ENCODE measurements at regions not wholly inside any gene's neighbourhood (a gene's known extent, or its start where the extent isn't known, plus 50 kb on each side); places are given as distances from the start of the nearest gene placed in this dataset.

DNA sequence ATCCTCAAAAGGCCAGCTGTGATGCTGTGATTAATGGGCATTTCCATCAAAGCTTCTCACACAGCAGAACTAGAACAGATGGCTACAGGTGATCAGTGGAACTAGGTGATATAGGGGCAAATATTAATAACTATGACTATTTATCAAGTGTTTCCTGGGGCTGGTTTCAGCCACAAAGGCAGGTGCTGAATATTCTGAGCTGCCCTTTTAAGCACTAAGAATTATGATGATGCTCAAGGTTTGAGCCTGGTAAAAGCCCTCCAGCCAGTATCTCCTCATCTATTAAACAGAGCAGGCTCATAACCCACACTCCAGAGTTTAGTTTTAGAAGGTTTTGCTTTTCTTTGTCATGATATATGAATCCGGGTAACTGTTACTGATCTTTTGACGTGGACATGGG, 129.5 kb upstream of the ACP3 start:
- no peak for DNase-seq (ENCODE audit: low spot score)

- no peak for DNase-seq (ENCODE audit: low spot score)
Observed at GRCh38 chr3:132189601-132190000, 127.6 kb upstream of the ACP3 start.

DNA sequence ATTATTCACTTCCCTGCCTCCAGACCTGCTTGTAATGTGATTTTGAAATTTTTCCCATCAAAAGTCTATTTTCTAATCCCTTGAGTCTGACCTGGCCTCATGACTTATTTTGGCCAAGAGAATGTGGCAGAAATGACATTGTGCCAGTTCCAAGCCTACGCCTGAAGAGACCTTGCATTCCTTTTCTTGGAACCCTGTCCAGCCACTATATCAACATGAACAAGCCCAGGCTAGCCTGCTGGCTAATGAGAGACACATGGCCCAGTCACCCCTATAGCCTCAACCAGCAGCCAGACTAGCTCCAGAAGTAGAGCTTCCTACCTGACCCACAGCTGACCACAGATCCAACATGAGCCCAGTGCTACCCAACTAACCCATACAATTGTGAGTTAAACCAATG, 121.1 kb upstream of the ACP3 start:
- DNase-seq (ENCODE audit: low spot score): no peak

- no peak for DNase-seq (ENCODE audit: low spot score)
Observed at GRCh38 chr3:132198516-132198915, 118.7 kb upstream of the ACP3 start.

- no peak for DNase-seq (ENCODE audit: low spot score)
Observed at GRCh38 chr3:132199451-132199850, 117.8 kb upstream of the ACP3 start.

DNA sequence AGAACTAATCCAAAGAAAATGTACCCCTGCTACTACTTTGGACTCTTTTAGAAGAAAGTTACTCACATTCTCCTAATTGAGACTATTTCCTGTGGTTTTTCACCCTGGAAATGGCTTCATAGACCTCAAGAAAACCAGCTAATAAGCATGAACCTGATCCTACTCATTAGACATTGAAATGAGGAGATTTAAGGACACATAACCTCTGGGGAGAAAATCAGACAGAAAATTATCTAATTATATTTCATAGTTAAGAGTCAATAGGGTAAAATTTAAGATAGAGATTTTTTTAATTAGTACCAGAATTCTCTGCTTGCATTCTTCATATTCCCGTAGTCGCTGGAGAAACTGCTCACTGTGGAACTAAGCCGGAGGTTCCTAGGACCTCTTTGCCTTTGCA, 114.6 kb upstream of the ACP3 start:
- no peak for DNase-seq (ENCODE audit: low spot score)

DNA sequence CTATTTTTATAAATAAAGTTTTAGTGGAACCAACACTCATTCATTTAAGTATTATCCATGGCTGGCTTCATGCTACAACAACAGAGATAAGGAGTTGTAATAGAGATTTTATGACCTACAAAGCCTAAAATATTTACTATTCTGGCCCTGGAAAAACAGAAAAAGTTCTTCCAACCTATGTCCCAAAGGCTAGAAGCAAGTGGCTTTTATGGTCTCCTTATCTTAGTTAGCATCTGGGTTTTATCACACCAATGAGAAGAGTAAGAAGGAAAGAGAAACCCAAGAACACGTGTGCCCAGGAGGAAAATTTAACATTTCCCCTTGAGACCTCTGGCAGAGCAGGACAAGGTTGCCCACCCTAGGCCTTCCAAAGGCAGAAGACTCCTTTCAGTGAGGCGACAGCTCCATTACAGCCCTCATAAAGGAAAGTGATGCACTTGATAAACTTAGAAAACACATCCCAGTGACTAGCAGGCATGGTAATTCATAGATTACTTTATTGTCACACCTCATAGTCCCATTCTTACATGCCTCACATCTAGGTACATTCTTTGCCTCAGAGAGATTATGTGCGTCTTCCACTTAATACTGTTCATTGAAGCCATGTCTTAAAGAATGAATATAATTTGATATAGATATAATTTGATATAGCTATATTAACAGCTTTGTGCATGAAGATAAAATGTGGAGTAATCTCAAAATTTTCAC, 113.2 kb upstream of the ACP3 start:
- DNase-seq (ENCODE audit: low spot score): no peak

DNA sequence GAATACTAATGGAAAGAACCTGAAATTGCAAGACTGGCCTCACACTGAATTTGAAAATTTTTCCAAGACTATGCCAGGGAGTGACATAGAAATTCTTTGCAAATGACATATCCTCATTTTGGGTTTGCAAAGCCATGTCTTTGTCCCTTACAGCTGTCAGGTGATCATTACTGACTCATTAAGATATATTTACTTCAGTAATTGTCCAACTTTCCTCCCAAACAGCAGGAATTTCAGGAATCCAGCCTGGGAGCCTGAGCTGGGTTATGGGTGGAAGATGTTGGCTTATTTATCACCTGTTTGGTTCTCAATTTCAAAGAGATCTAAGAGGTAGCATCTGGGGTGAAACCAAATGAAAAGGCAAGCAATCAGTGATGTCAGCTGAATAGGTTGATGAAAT, 111.6 kb upstream of the ACP3 start:
- DNase-seq (ENCODE audit: low spot score): no peak

GRCh38 chr3:132209855-132210254, 107.4 kb upstream of the ACP3 start:
- no peak for DNase-seq (ENCODE audit: low spot score)

DNA sequence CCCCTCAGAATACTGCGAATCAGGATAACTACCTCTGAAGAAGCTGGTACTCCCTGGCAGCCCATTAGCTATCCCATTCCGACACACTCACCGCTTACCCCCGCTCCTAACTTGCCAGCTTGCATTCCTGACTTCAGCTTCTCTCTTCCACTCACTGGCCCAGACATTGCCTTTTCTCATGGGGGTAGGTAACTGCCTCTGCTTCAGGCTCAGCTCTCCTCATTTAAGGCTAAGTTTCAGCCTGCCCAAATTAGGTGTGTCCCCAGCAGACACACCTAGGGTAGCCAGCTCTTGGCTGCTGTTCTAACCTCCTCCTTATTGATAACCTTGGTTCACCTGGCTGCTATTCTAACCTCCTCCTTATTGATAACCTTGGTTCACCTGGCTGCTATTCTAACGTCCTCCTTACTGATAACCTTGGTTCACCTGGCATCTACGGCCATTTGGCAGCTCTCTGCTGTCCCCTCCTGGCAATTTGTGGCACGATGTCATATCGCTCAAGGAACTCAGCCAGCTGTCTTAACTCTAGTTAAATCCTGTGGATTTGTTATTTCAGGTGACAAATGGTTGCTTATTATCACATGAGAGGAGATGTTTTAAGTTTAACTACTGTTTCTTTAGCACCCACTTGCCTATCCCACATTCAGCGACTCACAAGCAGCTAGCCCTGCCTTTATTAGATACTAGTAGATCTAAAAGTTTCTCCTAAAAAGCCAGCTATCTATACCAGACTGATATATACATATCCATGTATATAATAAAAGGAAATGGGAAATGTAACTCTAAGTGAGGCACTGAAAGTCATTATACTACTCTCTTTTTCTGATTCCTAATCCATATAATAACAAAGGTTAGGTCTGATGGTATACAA, 106.5 kb upstream of the ACP3 start:
- peak; percentile 22 for DNase-seq (ENCODE audit: low spot score)

DNA sequence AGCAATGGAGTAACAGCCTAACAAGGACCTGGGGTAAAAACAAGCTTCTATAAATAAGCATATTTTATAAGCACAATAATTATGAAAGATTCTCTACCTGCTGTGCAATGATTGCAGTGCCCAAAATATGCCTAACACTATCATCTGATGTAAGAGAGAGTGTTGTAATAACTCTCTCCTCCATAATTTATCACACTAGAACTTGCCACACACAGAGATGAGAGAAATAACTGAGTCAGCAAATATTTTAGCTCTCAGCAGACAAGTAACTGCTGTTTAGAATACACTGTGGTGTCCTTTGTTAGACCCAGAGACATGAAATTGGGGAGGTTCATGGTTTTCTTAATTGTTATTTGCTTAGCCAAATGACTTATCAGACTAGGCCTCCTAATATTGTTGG, 105.3 kb upstream of the ACP3 start:
- DNase-seq (ENCODE audit: low spot score): no peak

DNA sequence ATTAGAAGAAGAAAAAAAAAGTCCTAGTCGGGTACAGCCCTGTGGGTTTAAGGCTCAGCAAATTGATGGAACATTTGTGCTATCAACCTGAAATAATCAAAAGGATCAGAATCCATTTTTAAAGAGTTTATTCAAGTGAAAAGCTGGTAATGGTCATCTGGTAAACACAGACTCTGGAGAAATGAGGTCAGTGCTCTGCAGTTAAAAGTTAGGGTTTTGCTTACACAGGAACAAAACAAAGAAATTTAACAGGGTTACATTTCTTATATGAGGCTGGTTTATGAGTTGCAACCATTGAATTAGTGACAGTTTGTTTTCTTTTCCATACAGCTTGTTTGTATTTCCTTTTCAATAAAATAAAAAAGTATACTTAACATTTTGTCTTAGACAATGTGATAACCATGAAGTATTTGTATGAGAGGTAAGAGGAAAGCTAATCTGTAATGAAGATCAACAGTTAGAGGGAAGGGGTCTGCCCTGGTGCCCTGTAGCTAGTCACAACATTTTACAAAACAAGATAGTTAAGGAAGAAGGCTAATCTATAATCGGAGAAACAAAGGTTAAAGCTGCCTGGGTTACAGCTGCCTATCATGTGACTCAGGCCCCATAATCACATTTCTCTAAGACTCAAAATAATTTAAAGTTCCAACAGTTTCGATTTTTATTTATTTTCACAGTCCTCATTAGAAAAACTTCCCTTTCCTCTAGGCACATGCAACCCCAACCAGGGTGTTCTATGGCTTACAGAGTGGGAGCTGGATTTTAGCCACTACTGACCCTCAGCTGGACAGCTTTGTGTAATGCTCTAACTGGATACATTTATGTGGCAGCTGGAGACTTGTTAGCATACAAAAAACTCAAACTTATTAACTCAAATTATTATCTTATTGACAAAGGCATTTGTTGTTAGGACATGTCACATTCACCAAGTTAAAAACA, 98.1 kb upstream of the ACP3 start:
- DNase-seq (ENCODE audit: low spot score): no peak

DNA sequence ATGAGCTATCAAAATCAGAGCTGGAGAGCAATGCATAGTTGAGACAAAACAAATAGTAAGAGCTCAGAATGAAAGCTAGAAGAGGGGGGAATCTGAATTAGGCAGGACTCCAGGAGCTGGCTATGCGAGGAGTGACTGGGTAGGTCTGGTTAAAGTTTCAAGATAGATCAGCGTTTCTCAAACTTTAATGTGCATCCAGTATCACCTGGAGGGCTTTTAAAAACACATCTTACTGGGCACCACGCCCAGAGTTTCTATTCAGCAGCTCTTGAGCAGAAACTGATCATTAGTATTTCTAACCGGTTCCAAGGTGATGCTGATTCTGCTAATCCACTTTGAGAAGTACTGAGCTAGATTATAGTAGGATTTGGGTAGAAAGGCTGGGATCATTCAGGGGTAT, 96.2 kb upstream of the ACP3 start:
- DNase-seq (ENCODE audit: low spot score): no peak

DNA sequence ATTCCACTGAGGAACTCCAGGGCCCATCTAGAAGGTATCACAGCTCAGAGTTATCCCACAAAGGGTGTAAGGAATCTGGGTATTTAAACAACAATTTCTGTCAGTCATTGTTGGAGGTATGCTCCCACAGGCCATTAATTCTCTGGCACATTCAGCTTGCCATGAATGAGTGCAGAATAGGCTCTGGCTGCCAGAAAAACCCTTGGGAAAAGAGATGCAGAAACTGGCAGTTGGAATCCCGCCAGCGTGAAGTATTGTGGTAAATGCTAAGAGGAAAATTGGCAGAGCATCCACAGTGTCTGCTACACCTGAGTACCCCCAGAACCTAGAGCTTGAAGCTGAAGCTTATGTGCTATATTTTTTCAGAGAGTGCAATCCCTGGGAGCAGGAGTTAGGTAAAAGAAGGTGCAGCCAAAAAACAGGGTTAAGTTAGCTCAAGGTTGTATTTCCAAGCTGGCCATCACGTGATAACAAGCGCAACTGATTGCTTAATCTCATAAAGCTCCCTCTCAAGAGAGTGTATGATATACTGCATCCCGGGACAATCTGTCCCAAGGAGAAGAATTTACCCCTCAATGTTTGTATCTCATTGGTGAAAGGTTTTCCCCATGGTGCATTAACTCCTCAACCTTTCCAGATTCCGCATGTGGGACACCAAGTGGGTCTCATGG, 94.2 kb upstream of the ACP3 start:
- DNase-seq (ENCODE audit: low spot score): no peak

- DNase-seq (ENCODE audit: low spot score): no peak
Observed at GRCh38 chr3:132225664-132226063, 91.5 kb upstream of the ACP3 start.

DNA sequence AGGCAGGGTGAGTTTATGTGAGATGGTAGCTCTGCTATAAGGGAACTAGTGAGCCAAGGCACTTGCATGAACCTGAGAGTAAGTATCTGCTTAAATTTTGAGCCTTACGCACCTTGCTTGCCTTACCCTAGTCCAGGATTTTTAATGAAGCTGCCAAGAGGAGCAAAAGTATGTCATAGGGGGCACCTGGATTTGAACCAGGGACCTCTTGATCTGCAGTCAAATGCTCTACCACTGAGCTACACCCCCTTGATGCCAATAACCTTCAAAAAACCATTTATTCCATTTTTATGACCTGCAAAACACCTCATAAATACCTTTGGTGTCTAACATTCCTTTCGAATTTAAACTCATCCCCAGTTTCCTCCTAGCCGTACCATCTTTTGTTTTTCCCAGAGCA, 88.3 kb upstream of the ACP3 start:
- no peak for DNase-seq (ENCODE audit: low spot score)

DNA sequence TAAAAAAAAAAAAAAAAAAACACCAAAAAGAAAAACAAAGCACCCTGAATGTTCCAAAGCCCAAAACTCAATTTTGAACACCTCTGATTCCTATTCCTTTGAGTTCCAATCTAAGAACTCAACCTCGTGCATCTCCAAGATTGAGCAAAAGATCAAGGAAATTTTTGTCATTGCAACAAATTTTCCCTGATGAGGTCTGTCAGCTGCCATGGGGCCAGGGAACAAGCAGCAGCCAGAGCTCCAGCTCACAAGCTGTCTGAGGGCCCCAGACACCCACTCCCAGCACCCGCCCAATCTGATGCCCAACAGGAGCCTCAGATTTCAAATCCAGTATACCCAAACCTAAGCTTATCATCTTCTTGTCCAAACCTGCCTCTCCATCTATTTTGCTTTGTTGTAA, 87.6 kb upstream of the ACP3 start:
- DNase-seq (ENCODE audit: low spot score): no peak

DNA sequence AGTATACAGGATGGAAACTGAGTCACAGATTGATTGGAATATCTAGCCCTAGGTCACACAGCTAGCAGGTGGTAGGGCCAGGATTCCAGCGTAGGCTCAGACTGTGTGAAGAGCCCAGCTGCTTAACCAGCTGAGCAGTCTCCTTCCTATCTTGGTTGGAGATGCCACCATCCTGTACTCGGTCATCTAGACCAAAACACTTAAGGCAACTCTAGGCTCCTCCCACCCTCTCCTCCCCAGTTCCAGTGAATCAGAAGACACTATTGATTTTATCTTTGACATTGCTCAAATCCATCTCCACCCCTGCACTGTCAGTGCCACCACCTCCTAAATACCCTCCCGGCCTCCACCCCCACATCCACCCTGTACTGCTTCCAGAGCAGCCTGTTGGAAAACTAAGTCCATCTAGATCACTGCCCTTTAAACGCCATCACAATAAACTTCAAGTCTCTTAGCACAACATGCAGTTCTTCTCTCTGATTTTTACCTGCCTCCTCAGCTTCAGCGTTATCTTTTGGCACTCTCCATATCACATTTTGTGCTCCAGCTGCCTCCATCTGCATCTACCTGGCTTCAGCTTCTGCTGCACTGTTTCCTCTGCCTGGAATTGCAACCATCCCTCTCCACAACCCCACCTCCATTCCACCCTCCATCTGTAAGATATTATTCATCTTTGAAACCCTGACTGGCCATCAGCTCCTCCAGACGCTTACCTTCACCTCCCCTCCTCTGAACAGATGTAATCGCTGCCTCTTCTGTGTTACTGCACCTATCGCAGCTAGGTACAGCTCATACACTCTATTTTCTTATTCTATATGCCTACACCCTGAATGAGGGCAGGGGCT, 86.8 kb upstream of the ACP3 start:
- DNase-seq (ENCODE audit: low spot score): no peak

DNA sequence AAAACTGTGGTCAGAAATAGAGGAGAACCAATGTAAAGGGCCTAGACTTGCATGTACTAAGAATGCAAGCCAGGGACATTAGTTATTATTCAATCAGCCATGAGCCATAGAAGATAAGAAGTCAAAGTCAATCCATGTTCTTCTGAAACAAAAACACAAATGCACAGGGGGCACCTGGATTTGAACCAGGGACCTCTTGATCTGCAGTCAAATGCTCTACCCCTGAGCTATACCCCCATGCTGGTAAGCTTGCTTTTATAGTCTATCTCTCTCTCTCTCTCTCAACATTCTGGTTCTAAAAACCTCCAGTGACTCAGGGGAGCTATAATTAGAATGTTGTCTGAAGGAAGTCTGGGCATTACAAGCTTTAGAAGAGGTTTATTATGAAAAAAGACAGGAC, 85.6 kb upstream of the ACP3 start:
- no peak for DNase-seq (ENCODE audit: low spot score)

- no peak for DNase-seq (ENCODE audit: low spot score)
Observed at GRCh38 chr3:132232231-132232792, 84.9 kb upstream of the ACP3 start.

Data from mucosa of gallbladder (tissue), 1 donor.